K562 (cell line): ENCODE measurements at regions not wholly inside any gene's neighbourhood (a gene's known extent, or its start where the extent isn't known, plus 50 kb on each side); places are given as distances from the start of the nearest gene placed in this dataset.

Experiments used
- CXXC5 ChIP-seq: fragments of 250-450 bp; sonication (Bioruptor Pico); IDR thresholded peaks from 2 replicates; pipeline ENCODE4 v1.8.0; 2022; ENCODE audit warnings: inconsistent platforms, mild to moderate bottlenecking, moderate library complexity
- USF1 ChIP-seq: sonication (generic); formaldehyde crosslinking; IDR thresholded peaks from 2 replicates; pipeline ENCODE4 v1.9.0; 2022; ENCODE audit warnings: mild to moderate bottlenecking, missing genetic modification reagents
- ZNF282 ChIP-seq: sonication (generic); formaldehyde crosslinking; IDR thresholded peaks from 2 replicates; pipeline ENCODE4 v1.8.1; 2023; ENCODE audit warnings: missing genetic modification reagents

GRCh38 chr1:186540521-186540920 lies 79.6 kb upstream of the PDC start:
- TF ChIP-seq USF1 (CRISPR knock-in tag) (no peak), CXXC5 (CRISPR knock-in tag) (no peak), ZNF282 (CRISPR knock-in tag) (no peak)
